ENCODE measurements at regions not wholly inside any gene's neighbourhood (a gene's known extent, or its start where the extent isn't known, plus 50 kb on each side); places are given as distances from the start of the nearest gene placed in this dataset.

DNA sequence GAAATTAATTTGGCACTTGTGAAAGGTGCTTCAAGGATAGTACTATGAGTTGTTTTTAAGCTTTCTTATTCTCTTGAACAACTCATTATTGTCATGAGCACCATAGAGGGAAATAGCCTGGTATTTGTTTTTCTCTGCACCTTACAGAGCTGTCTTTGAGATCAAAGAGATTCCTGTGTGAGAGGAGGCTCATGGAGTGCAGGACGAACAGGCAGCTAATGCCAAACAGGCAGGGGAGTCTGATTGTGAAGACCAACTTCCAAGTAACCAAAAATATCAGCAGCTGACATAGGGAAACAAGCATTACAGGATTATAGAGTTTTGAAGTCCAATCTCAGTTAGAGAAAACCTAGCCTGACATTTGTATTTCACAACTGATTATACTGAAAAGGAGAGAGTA lies 110.6 kb upstream of the TENT5A start:
- TF ChIP-seq POLR2AphosphoS5 (IDR thresholded peaks at IDR 0.05; ENCODE audit: insufficient read depth, low read depth, low read length) = no peak
- TF ChIP-seq, protein P1, sequence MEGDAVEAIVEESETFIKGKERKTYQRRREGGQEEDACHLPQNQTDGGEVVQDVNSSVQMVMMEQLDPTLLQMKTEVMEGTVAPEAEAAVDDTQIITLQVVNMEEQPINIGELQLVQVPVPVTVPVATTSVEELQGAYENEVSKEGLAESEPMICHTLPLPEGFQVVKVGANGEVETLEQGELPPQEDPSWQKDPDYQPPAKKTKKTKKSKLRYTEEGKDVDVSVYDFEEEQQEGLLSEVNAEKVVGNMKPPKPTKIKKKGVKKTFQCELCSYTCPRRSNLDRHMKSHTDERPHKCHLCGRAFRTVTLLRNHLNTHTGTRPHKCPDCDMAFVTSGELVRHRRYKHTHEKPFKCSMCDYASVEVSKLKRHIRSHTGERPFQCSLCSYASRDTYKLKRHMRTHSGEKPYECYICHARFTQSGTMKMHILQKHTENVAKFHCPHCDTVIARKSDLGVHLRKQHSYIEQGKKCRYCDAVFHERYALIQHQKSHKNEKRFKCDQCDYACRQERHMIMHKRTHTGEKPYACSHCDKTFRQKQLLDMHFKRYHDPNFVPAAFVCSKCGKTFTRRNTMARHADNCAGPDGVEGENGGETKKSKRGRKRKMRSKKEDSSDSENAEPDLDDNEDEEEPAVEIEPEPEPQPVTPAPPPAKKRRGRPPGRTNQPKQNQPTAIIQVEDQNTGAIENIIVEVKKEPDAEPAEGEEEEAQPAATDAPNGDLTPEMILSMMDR (IDR thresholded peaks at IDR 0.05; ENCODE audit: extremely low read depth in 1 of 2, insufficient read depth in 1 of 2, low read depth in 1 of 2, low read length in 2 of 2) = no peak
- TF ChIP-seq POLR2A (IDR thresholded peaks at IDR 0.05; ENCODE audit: low read depth, low read length) = no peak

Data from endothelial cell of umbilical vein (primary cell).